GM21529 (cell line): ENCODE measurements at regions not wholly inside any gene's neighbourhood (a gene's known extent, or its start where the extent isn't known, plus 50 kb on each side); places are given as distances from the start of the nearest gene placed in this dataset.
A peak's percentile ranks its signal among the peaks of the same experiment; 100 is the strongest.
"Not testable (repeated sequence)": the region's sequence is repeated elsewhere in the genome, so short reads cannot be mapped to it uniquely, and the experiment has no call there.

Experiments
- ATAC-seq: cut with Tn5 transposase; IDR thresholded peaks from one replicate; pipeline ENCODE4 v1.9.1; 2021; ENCODE audit not compliant: unreplicated experiment

DNA sequence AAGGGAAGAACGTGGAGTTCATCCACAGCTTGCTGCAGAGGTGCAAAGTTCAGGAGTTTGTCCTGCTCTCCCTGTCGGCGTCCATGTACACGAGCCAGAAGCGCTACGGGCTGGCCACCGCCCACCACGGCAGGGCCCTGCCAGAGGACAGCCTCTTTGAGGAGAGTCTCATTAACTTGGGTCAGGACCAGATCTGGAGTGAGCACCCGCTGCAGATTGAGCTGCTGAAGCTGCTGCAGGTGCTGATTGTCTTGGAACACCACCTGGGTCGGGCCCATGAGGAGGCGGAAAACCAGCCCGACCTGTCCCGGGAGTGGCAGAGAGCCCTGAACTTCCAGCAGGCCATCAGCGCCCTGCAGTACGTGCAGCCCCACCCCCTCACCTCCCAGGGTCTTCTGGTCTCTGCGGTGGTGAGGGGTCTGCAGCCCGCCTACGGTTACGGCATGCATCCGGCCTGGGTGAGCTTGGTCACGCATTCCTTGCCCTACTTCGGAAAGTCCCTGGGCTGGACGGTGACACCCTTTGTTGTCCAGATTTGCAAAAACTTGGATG, 73.8 kb upstream of the MORC3 start:
- ATAC-seq, result no peak

DNA sequence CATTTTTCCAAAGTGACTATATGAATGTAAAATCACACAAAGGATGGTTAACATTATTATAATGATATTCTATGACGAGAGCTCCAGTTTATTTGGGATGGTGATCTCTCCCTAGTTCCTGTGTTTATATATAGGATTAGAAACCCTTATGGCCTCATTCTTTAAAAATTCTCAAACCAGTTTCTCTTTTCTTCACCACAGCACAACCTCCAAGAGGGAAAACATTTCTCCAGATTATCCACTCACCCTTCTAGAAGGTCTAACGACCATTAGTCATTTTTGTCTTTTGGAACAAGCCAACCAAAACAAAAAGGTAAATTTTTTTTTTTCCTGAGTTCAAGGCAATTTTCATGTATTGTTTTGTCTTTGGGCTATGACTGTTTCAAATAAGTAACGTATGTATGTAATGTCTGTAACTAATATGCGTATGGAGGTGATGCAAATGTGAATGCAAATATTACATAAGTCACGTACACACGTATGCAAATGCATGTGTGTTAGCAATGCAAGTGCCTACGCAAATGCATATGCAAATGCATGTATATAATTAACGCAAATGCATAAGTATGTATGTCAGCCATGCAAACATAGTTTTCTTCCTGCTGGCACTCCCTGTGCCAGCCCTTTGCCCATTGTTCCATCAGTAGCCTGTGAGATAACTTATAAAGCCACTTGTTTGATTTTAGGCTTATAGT, 72.5 kb upstream of the MORC3 start:
- no peak for ATAC-seq

DNA sequence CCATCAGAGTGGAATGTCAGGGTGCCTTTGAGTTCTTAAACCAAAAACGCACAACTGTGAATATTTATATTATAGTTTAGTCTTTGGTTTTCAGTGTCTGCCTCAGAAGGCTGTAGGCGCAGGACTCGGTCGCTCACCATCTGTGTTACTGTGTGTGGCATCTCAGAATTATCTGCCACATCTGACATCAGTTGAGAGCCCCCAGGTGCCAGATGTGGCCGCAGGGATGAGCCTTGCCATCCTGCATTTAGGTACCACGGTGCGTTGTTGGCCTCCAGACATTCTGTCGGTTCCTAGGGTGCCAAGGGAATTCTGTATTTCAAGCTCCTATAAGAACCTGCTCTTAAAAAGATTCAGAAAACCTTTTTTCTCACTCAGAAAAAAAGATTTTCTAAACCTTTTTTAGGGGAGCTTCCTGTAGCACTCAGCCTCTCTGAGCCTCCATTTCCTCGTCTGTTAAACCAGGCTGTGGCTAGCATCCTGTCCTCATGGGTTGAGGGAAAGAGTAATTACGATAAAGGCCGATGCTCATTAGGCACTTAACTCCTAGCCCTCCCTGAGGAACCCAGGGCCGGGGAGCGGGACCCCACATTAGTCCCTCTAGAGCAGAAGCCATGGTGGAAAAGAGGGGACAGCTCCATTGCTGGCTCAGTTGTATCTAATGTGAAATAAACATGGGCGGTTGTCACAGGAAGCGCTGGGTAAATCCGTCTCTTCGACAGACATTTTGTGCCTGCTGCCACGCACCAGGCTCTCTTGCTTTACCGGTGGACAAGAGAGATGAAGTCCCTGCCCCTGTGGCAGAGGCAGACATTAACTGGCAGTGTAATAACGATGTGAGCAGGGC, 70.2 kb upstream of the MORC3 start:
- ATAC-seq, result no peak

DNA sequence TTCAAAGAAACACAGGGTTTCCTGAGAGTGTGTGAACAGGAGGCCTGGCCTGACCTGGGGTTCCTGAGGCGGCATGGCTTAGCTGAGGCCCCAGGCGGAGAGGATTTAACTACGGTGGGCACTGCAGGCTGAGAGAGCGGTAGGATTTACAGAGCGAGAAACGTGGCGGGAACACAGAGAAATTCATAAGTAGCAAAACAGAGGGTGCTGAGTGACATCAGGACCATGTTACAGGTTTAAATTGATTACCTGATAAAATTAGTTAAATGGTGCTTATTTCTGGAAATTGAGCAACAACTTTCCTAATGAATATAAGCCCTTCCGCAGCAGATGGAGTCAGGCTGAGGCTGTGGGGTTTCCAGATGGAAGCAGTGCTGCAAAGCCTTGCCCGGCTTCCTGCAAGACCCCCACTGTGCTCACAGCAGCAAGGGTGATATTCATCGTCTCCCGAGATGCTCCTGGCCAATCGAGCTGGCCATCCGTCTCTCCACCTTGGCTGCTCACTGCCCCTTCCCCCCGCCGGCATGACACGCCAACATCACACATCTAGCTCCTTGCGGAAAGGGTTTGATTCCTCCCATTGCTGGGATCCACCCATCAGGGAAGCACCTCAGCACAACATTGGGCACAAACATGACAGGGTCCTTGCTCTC, 69.4 kb upstream of the MORC3 start:
- no peak for ATAC-seq

DNA sequence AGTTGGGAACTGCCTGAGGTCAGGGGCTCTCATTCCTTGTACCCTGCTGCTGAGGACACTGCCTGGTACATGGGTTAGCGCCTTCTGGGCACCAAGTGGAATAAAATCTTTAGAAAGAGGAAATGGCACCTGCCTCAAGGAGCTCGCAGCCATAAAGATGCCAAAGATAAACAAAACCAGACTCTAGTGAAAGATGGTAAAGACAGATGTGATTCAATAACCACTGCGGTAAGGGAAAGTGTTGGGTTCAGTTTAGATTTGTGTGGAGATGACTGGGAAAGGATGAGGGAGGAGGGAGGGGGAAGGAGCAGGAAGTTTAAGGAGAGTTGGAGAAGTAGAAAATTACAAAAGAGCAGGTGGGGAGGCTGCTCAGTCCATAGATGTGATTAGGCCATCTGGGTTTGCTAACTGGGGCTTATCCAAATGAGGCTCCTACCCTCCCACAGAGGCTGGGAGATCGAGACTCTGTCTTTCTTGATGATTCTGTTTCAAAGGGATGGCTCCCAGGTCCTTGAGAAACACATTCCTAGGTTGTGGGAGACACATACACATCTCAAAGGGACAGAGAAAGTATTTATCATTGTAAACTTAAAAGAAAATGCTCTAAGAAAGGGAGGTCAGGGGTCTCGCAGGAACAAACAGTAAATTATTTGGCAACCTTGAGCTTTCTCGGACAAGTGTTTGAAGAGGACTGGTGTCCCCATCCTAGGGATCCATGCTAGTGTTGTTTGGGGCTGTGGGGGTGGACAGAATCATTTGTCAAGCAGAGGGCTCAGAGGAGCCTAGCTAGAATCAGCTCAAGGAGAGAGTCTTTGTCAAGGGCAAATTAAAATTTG, 65.7 kb upstream of the MORC3 start:
- ATAC-seq, result no peak

DNA sequence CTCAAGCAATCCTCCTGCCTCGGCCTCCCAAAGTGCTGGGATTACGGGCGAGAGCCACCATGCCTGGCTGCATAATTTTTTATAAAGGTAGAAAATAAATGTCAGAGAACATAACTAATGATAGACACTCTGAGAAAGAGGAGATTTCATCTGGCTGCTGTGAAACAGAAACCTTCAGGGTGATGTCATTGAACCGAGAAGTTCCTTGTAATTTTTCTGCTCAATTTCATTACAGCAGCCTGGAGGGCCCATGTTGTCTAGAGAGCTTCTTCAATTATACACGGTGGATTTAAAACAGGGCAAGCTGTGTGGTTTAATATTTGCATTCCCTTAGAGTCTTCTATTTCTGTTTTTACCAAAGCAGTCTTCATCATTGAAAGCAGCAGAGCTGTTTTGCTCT, 64.3 kb upstream of the MORC3 start:
- peak; percentile 54 for ATAC-seq

DNA sequence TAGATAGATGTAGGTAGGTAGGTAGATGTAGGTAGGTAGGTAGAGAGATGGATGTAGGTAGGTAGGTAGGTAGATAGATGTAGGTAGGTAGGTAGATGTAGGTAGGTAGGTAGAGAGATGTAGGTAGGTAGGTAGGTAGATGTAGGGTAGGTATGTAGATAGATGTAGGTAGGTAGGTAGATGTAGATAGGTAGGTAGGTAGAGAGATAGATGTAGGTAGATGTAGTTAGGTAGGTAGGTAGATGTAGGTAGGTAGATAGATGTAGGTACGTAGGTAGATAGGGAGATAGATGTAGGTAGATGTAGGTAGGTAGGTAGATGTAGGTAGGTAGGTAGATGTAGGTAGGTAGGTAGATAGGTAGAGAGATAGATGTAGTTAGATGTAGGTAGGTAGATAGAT, 62.3 kb upstream of the MORC3 start:
- no peak for ATAC-seq

DNA sequence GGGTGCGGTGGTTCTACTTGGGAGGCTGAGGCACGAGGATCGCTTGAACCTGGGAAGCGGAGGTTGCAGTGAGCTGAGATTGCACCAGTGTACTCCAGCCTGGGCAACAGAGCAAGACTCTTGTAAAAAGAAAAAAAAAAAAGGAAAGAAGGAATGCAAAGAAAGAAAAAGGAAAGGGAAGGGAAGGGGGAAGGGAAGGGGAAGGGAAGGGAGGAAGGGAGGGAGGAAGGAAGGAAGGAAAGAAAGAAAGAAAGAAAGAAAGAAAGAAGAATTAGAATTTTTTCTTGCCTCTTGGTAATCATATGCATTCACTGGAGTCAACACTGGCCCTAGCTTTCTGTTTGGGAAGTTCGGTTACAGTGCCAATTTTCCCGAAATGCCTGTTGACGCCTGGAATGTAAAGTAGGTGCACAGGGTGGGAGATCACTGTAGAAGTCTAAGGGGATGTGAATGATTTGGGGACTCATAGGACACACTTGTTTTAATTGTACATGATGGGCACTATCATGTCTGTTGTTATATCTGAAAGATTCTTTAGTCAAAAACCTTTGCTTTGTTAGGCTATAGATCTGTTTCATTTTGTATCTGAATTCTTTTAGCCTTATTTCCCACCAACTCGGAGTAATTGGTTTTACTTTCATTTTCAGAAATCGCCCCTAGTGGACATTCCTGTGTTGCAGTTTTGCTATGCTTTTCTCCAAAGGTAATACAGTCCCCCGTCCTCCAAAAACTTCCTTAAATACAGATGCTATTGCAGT, 59.8 kb upstream of the MORC3 start:
- no peak for ATAC-seq

DNA sequence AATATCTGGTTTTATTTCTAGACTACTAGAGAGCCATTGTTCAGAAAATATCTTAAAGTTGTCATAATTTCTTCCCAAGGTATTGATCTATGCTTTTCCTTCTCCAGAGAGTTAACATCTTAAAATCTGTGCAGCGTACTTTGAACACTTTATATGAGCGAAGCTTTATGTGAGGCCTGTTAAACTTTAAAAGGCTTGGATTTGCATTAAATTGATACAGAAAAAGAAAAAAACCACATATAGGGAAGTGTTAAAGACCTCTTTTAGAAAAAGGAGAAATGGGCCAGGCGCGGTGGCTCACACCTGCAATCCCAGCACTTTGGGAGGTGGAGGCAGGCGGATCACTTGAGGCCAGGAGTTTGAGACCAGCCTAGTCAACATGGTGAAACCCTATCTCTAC, 59.2 kb upstream of the MORC3 start:
- ATAC-seq, result no peak

DNA sequence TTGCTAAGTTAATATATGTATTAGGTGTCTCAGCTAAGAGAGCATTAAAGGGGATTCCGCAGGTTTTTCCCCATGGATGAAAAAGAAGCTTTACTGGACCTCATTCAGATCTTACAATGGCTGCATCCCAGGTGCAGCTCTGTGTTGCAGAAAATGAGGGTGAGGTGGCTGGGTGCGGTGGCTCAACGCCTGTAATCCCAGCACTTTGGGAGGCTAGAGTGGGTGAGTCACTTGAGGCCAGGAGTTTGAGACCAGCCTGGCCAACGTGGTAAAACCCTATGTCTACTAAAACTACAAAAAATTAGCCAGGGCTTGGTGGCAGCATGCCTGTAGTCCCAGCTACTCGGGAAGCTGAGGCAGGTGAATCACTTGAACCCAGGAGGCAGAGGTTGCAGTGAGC, 58.5 kb upstream of the MORC3 start:
- ATAC-seq, result no peak

DNA sequence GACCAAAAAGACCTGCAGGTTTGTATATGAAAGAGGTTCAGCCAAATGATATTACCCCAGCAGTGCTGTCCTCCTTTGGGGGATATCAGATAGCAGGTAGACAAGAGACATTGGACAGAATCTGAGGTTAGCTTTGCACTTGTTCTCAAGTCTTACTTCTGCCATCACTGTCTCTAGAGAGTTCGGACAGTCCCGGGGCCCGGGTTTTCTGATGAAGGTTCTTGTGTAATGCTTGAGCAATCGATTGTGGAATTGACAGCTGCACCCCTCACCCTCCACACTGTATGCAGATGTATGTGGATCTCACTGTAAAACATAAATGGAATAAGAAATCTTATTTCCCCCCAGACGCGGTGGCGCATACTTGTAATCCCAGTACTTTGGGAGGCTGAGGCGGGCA, 56.2 kb upstream of the MORC3 start:
- no peak for ATAC-seq

DNA sequence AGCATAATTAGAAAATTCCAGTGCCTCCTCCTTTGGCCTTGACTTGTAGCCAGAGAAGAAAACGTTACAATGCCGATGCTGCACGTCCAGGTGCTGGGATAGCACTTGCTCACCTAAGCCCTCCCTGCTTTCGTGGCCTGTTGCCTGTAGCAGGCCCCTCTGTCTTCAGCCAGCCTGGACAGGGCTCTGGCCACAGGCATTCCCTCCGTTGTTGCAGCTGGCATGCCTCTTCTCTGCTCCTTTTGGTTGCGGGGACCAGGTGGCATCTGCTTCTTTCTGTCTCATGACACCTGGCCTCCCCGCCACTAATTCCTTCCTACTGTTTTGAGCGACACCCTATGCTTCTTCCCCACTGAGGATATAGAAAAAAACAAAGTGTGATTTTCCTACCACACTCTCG, 54.6 kb upstream of the MORC3 start:
- no peak for ATAC-seq

DNA sequence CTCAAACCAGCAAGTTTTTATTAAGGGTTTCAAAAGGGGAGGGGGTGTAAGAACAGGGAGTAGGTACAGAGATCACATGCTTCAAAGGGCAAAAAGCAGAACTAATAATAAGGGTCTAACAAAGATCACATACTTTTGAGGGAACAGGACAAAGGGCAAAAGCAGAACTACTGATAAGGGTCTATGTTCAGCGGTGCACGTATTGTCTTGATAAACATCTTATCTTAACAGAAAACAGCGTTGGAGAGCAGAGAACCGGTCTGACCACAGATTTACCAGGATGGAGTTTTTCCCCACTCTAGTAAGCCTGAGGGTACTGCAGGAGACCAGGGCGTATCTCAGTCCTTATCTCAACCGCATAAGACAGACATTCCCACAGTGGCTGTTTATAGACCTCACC, 52.2 kb upstream of the MORC3 start:
- not testable (repeated sequence) for ATAC-seq

DNA sequence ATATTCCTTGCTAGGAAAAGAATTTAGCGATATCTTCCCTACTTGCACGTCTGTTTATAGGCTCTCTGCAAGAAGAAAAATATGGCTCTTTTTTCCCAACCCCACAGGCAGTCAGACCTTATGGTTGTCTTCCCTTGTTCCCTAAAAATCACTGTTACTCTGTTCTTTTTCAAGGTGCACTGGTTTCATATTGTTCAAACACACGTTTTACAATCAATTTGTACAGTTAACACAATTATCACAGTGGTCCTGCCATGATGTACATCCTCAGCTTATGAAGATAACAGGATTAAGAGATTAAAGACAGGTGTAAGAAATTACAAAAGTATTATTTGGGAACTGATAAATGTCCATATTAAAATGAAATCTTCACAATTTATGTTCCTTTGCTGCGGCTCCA, 51.7 kb upstream of the MORC3 start:
- ATAC-seq, result not testable (repeated sequence)
